Activated CD4-positive, alpha-beta memory T cell treated with anti-CD3 and anti-CD28 coated beads, Interleukin-2, amount 10 ng/mL, durations not matched to agents 7 days and 5 days (primary cell): ENCODE measurements at regions not wholly inside any gene's neighbourhood (a gene's known extent, or its start where the extent isn't known, plus 50 kb on each side); places are given as distances from the start of the nearest gene placed in this dataset.

Experiments used
- CTCF ChIA-PET: fragments of 350-600 bp; sonication (Branson Sonifier 250); formaldehyde crosslinking; loops from one replicate; lab custom pipeline; 2021; ENCODE audit warnings: antibody characterized with exemption, inconsistent platforms; lab: Charles Lee
- POLR2A ChIA-PET: fragments of 350-600 bp; sonication (Branson Sonifier 250); formaldehyde crosslinking; loops from one replicate; lab custom pipeline; 2021; ENCODE audit warnings: antibody characterized with exemption; lab: Charles Lee
- DNase-seq: peaks from one replicate; pipeline ENCODE4 v3.0.0-alpha.2; 2020
- H3K27ac Mint-ChIP-seq: one replicate; pipeline ENCODE4 v1.8.0; 2021; ENCODE audit warnings: mild to moderate bottlenecking, mixed read lengths
- H3K27me3 Mint-ChIP-seq: one replicate; pipeline ENCODE4 v1.8.0; 2021; ENCODE audit warnings: mixed read lengths
- H3K36me3 Mint-ChIP-seq: one replicate; pipeline ENCODE4 v1.8.0; 2021; ENCODE audit warnings: low read depth, mixed read lengths
- H3K4me1 Mint-ChIP-seq: one replicate; pipeline ENCODE4 v1.8.0; 2021; ENCODE audit warnings: mixed read lengths
- H3K4me3 Mint-ChIP-seq: one replicate; pipeline ENCODE4 v1.8.0; 2021; ENCODE audit warnings: mild to moderate bottlenecking, mixed read lengths
- H3K9me3 Mint-ChIP-seq: one replicate; pipeline ENCODE4 v1.8.0; 2021; ENCODE audit warnings: mixed read lengths

GRCh38 chr9:78874061-78874460 lies 577.1 kb downstream of the PSAT1 start:
- H3K4me1 Mint-ChIP-seq, result no peaks in the 10 kb centered on the region
- H3K4me3 Mint-ChIP-seq, result no peak overlapping the region
- ChIA-PET POLR2A (no interaction called here), CTCF (no interaction called here)
- peaks cover 2% of the 10 kb centered on the region for H3K9me3 Mint-ChIP-seq
- no peaks in the 10 kb centered on the region for H3K27me3 Mint-ChIP-seq
- no peak overlapping the region for H3K27ac Mint-ChIP-seq
- no peaks in the 10 kb centered on the region for H3K36me3 Mint-ChIP-seq
- no peak for DNase-seq

GRCh38 chr9:78879324-78880100 lies 582.6 kb downstream of the PSAT1 start:
- no peaks in the 10 kb centered on the region for H3K4me1 Mint-ChIP-seq
- ChIA-PET CTCF (no interaction called here), POLR2A (no interaction called here)
- H3K27me3 Mint-ChIP-seq, result no peaks in the 10 kb centered on the region
- no peak overlapping the region for H3K4me3 Mint-ChIP-seq
- H3K36me3 Mint-ChIP-seq, result no peaks in the 10 kb centered on the region
- no peaks in the 10 kb centered on the region for H3K9me3 Mint-ChIP-seq
- DNase-seq, result no peak
- H3K27ac Mint-ChIP-seq, result no peak overlapping the region

GRCh38 chr9:78881295-78881694 lies 584.4 kb downstream of the PSAT1 start:
- CTCF ChIA-PET, result no interaction called here
- no peak overlapping the region for H3K4me3 Mint-ChIP-seq
- DNase-seq, result no peak
- no peaks in the 10 kb centered on the region for H3K9me3 Mint-ChIP-seq
- no peaks in the 10 kb centered on the region for H3K4me1 Mint-ChIP-seq
- no peak overlapping the region for H3K27ac Mint-ChIP-seq
- no peaks in the 10 kb centered on the region for H3K27me3 Mint-ChIP-seq
- POLR2A ChIA-PET, result no interaction called here
- H3K36me3 Mint-ChIP-seq, result no peaks in the 10 kb centered on the region

DNA sequence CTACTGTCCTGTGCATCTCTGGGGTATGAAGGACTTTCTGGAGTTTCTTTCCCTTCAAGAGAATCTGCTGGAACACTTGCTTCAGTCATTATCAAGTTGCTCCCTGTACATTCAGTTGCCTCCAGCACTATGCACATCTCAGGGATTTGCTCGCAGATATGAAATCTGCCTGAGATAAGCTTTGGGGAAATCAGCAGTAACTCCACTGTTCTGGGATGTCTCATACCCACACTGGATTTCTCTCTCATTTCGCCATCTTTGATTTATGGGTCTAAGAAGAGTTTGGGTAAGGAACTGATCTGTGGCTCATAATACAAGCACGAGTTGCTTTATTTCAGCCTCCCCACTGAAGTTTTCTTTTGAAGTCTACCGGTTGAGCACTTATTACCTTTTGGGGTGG lies 585.6 kb downstream of the PSAT1 start:
- CTCF ChIA-PET, result no interaction called here
- Mint-ChIP-seq H3K36me3 (no peaks in the 10 kb centered on the region), H3K27me3 (no peaks in the 10 kb centered on the region), H3K9me3 (no peaks in the 10 kb centered on the region), H3K4me3 (no peak overlapping the region), H3K4me1 (no peaks in the 10 kb centered on the region), H3K27ac (no peak overlapping the region)
- POLR2A ChIA-PET, result no interaction called here
- DNase-seq, result no peak

DNA sequence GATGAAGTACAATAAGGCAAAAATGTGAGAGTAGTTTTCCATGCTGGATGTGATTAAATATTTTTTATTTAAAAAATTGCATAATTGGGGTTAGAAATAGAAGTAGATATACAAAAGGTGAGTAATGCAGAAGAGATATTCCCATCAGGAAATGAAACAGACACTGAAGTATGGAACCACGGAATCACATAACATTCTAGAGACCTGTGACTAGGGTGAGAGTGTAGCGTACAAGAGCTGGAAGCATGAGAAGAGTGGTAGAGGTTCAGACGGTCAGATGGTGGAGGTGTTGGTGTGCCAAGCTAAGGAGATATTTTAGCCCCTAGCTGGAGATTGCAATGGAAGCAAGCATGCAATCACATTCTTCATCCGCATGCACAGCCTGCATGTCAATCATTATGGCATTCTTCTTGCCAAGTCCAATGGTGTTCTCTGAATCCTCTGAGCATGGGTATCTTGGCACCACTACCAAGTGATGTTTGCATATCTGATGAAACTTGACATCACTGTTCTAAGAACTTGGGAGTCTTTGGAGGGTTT lies 587.8 kb downstream of the PSAT1 start:
- Mint-ChIP-seq H3K4me1 (no peaks in the 10 kb centered on the region), H3K4me3 (no peak overlapping the region), H3K27ac (no peak overlapping the region), H3K9me3 (no peaks in the 10 kb centered on the region), H3K27me3 (no peaks in the 10 kb centered on the region), H3K36me3 (no peaks in the 10 kb centered on the region)
- DNase-seq, result no peak
- POLR2A ChIA-PET, result no interaction called here
- CTCF ChIA-PET, result no interaction called here

GRCh38 chr9:78892182-78892581 lies 595.3 kb downstream of the PSAT1 start:
- CTCF ChIA-PET, result no interaction called here

GRCh38 chr9:78892769-78893168 lies 595.8 kb downstream of the PSAT1 start:
- H3K4me1 Mint-ChIP-seq, result no peaks in the 10 kb centered on the region
- no peak for DNase-seq
- H3K4me3 Mint-ChIP-seq, result no peak overlapping the region
- no peak overlapping the region for H3K27ac Mint-ChIP-seq
- H3K9me3 Mint-ChIP-seq, result no peaks in the 10 kb centered on the region
- no peaks in the 10 kb centered on the region for H3K27me3 Mint-ChIP-seq
- no peaks in the 10 kb centered on the region for H3K36me3 Mint-ChIP-seq
- CTCF ChIA-PET, result no interaction called here
- POLR2A ChIA-PET, result no interaction called here

More at GRCh38 chr9:78892182-78892581, 595.3 kb downstream of the PSAT1 start:
- POLR2A ChIA-PET, result no interaction called here
- DNase-seq, result no peak
- Mint-ChIP-seq H3K36me3 (no peaks in the 10 kb centered on the region), H3K4me3 (no peak overlapping the region), H3K9me3 (no peaks in the 10 kb centered on the region), H3K27me3 (no peaks in the 10 kb centered on the region), H3K4me1 (no peaks in the 10 kb centered on the region), H3K27ac (no peak overlapping the region)

DNA sequence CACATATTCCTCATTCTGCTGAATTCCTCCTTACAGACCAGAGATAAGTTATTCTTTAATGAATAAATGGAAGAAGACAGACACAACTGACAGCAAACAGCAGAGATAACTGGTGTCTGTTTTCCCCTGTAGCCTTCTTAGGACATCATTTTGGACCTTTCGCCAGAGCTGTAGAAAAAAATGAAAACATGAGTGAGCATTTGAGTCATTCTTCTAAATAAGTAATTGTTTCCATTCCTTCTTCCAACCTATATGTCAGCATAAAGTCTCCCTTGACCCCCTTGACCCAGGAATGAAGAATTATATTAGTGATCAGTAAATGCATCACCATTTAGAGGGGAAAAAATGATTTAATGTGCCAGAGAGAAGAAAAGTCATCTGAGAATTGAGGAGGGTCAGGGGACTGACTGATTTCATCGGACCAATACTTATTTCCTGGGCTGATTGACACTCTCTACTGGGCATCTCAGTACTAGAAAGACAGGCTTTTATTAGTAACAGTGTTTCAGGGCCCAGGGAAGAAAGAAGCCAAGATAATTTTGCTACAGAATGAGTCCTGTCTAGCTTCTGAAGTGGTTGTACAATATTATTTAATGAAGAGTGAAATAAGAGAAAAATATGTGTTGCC lies 597.0 kb downstream of the PSAT1 start:
- CTCF ChIA-PET, result no interaction called here
- POLR2A ChIA-PET, result no interaction called here
- Mint-ChIP-seq H3K36me3 (no peaks in the 10 kb centered on the region), H3K9me3 (peaks cover under 1% of the 10 kb centered on the region), H3K27ac (no peak overlapping the region), H3K4me3 (no peak overlapping the region), H3K4me1 (no peaks in the 10 kb centered on the region), H3K27me3 (no peaks in the 10 kb centered on the region)
- no peak for DNase-seq

DNA sequence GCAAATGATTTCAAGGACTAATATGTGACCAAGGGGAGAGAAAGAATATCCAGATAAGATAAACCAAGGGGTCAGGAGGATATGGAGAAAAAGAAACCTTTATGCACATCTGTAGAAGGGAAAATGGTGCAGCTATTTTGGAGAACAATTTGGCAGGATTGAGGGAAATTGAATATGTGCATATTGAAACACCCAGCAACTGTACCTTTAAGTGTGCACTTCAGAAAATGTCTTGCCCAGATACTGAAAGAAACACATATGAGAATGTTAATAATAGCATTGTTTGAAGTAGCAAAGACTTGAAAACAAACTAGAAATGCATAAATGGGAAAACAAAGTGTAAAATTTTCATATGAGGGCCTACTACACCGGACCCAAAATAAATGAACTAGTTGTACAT lies 599.6 kb downstream of the PSAT1 start:
- ChIA-PET POLR2A (no interaction called here), CTCF (no interaction called here)
- Mint-ChIP-seq H3K4me1 (no peaks in the 10 kb centered on the region), H3K4me3 (no peak overlapping the region), H3K27ac (no peak overlapping the region), H3K36me3 (no peaks in the 10 kb centered on the region), H3K27me3 (no peaks in the 10 kb centered on the region), H3K9me3 (peaks cover 3% of the 10 kb centered on the region)
- no peak for DNase-seq

DNA sequence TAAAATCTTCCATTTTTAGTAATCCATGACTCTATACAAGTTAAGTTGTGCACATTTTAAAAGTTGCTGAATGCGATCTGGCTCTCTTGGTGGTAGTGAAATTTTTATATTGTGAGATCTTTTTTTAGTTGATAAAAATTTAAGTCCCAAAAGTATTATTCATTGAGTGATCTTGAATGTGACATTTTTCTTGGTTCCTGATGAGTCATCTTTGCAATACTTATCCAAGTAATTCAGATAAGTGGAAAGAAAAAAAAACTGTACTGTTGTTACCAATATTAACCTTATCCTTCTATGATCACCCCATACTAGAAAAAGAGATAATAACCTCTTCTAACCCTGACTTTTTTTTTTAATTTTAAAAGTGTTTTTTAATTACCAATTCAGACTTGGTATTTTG lies 601.3 kb downstream of the PSAT1 start:
- no peaks in the 10 kb centered on the region for H3K36me3 Mint-ChIP-seq

DNA sequence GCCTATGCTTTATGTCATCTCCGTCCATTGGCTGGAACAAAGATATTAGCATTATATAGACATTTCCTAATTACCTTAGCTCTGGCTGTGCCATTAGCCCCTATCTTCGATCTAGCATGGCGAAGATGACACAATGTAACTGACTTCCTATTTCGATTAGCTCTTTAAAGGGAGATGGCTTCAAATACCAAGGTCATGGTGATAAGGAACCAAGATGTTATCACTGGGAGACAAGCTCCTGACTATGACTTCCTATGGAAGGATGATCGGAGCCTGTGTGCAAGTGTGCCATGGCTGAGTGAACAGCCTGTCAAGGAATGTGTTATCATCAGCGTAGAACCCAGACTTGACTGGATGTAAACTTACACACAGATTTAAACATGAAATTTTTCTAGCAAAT lies 602.1 kb downstream of the PSAT1 start:
- no peak overlapping the region for H3K4me3 Mint-ChIP-seq

More for the DNA sequence above, 601.3 kb downstream of the PSAT1 start:
- no peaks in the 10 kb centered on the region for H3K27me3 Mint-ChIP-seq
- no peak overlapping the region for H3K4me3 Mint-ChIP-seq
- ChIA-PET POLR2A (no interaction called here), CTCF (no interaction called here)
- no peak for DNase-seq
- no peak overlapping the region for H3K27ac Mint-ChIP-seq
- H3K4me1 Mint-ChIP-seq, result no peaks in the 10 kb centered on the region
- peaks cover 3% of the 10 kb centered on the region for H3K9me3 Mint-ChIP-seq

GRCh38 chr9:78900500-78900899 lies 603.6 kb downstream of the PSAT1 start:
- CTCF ChIA-PET, result no interaction called here
- POLR2A ChIA-PET, result no interaction called here
- Mint-ChIP-seq H3K4me1 (no peaks in the 10 kb centered on the region), H3K36me3 (no peaks in the 10 kb centered on the region), H3K9me3 (peaks cover 3% of the 10 kb centered on the region), H3K4me3 (no peak overlapping the region), H3K27me3 (no peaks in the 10 kb centered on the region), H3K27ac (no peak overlapping the region)
- DNase-seq, result no peak

More for the DNA sequence above, 602.1 kb downstream of the PSAT1 start:
- Mint-ChIP-seq H3K36me3 (no peaks in the 10 kb centered on the region), H3K9me3 (peaks cover 3% of the 10 kb centered on the region), H3K27ac (no peak overlapping the region), H3K4me1 (no peaks in the 10 kb centered on the region), H3K27me3 (no peaks in the 10 kb centered on the region)
- CTCF ChIA-PET, result no interaction called here
- POLR2A ChIA-PET, result no interaction called here
- DNase-seq, result no peak

DNA sequence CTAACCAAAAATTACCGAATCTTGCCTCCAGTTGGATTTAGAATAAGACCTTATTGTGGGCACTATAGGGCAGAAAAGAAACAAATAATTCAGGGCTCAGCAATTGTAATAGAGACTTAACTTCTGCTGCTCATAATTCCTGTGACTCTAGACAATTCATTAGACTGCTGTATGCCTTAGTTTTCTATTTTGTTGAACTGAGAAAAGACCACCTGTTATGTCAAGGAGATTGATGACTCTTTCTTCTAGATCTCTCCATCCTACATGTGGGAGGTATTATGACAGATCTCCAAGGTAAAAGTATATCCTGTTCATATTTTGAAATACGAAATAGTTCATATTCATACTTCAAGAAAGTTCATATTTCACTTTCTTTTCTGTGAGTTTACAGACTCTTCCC lies 605.1 kb downstream of the PSAT1 start:
- no peak for DNase-seq
- POLR2A ChIA-PET, result no interaction called here
- CTCF ChIA-PET, result no interaction called here
- Mint-ChIP-seq H3K36me3 (no peaks in the 10 kb centered on the region), H3K4me3 (no peak overlapping the region), H3K27ac (no peak overlapping the region), H3K27me3 (no peaks in the 10 kb centered on the region), H3K9me3 (peaks cover 3% of the 10 kb centered on the region), H3K4me1 (no peaks in the 10 kb centered on the region)

- Mint-ChIP-seq H3K27me3 (no peaks in the 10 kb centered on the region), H3K4me1 (no peaks in the 10 kb centered on the region), H3K27ac (no peak overlapping the region), H3K4me3 (no peak overlapping the region), H3K36me3 (no peaks in the 10 kb centered on the region), H3K9me3 (peaks cover 3% of the 10 kb centered on the region)
- ChIA-PET POLR2A (no interaction called here), CTCF (no interaction called here)
- no peak for DNase-seq
Observed at GRCh38 chr9:78903581-78903980, 606.7 kb downstream of the PSAT1 start.
